OCI-LY7 (cell line): ENCODE measurements at regions not wholly inside any gene's neighbourhood (a gene's known extent, or its start where the extent isn't known, plus 50 kb on each side); places are given as distances from the start of the nearest gene placed in this dataset.

Source experiments
- BruUV-seq: library from RNA; stranded (reverse); fragments of 400-500 nt; replicated peaks from 2 replicates; lab custom pipeline; 2021; lab: Mats Ljungman, UMichigan
- CTCF ChIA-PET: fragments of 300-600 bp; sonication (Branson Sonifier 250); formaldehyde crosslinking; loops from one replicate; lab custom pipeline; 2022; ENCODE audit warnings: antibody characterized with exemption; ENCODE audit not compliant: unreplicated experiment; lab: Charles Lee
- POLR2A ChIA-PET: fragments of 300-600 bp; sonication (Branson Sonifier 250); formaldehyde crosslinking; loops from one replicate; lab custom pipeline; 2022; ENCODE audit warnings: antibody characterized with exemption; lab: Charles Lee
- DNase-seq: peaks from one replicate; pipeline ENCODE4 v3.0.0-alpha.2; 2015; ENCODE audit warnings: low spot score
- H2AFZ ChIP-seq: fragments of 200-600 bp; sonication (generic), shearing (Covaris generic); 2 replicates; pipeline ENCODE4 v1.6.1; 2014; ENCODE audit warnings: mild to moderate bottlenecking, antibody characterized with exemption, low read length, moderate library complexity
- H3K27ac ChIP-seq: fragments of 200-600 bp; sonication (generic); 2 replicates; pipeline ENCODE4 v1.5.1; 2014; ENCODE audit warnings: mixed run types, low read depth, mild to moderate bottlenecking, moderate library complexity, low read length, inconsistent platforms; ENCODE audit not compliant: poor library complexity, severe bottlenecking
- H3K36me3 ChIP-seq: fragments of 200-600 bp; sonication (generic); 2 replicates; pipeline ENCODE4 v1.6.1; 2014; ENCODE audit warnings: mild to moderate bottlenecking, antibody characterized with exemption, low read length, moderate library complexity, mixed read lengths; ENCODE audit not compliant: insufficient read depth
- H3K4me1 ChIP-seq: fragments of 200-600 bp; sonication (generic); 2 replicates; pipeline ENCODE4 v1.5.1; 2014; ENCODE audit warnings: mild to moderate bottlenecking, low read length; ENCODE audit not compliant: insufficient read depth, poor library complexity, severe bottlenecking
- H3K4me2 ChIP-seq: fragments of 200-600 bp; sonication (generic); 2 replicates; pipeline ENCODE4 v1.6.1; 2014; ENCODE audit warnings: mild to moderate bottlenecking, low read length
- H3K4me3 ChIP-seq: fragments of 200-600 bp; sonication (generic); 2 replicates; pipeline ENCODE4 v1.5.1; 2014; ENCODE audit warnings: mild to moderate bottlenecking, low read depth, low read length; ENCODE audit not compliant: poor library complexity, severe bottlenecking
- H3K79me2 ChIP-seq: fragments of 200-600 bp; sonication (generic); 2 replicates; pipeline ENCODE4 v1.6.1; 2016; ENCODE audit warnings: low read depth, mild to moderate bottlenecking, low read length, moderate library complexity, mixed read lengths; ENCODE audit not compliant: insufficient read depth
- H3K9me2 ChIP-seq: fragments of 200-600 bp; sonication (generic); 2 replicates; pipeline ENCODE4 v1.6.1; 2016; ENCODE audit warnings: mild to moderate bottlenecking, low read length, mixed read lengths; ENCODE audit not compliant: insufficient read depth
- H3K9me3 ChIP-seq: fragments of 200-600 bp; sonication (generic); 2 replicates; pipeline ENCODE4 v1.6.1; 2014; ENCODE audit warnings: mild to moderate bottlenecking, mixed run types, low read length, mixed read lengths
- H4K20me1 ChIP-seq: fragments of 200-600 bp; sonication (generic); 2 replicates; pipeline ENCODE4 v1.6.1; 2014; ENCODE audit warnings: mild to moderate bottlenecking, antibody characterized with exemption, low read length, moderate library complexity, mixed read lengths; ENCODE audit not compliant: insufficient read depth
- EZH2phosphoT487 ChIP-seq: fragments of 200-600 bp; sonication (generic); IDR thresholded peaks from 2 replicates; pipeline ENCODE4 v1.6.1; 2018; ENCODE audit warnings: low read depth, borderline replicate concordance, mild to moderate bottlenecking, mixed run types, antibody characterized with exemption, low read length, moderate library complexity, mixed read lengths
- intact Hi-C: fragments of 100-400 bp; cut with micrococcal nuclease; formaldehyde crosslinking; loops from one replicate; pipeline ENCODE4 v1.10.0; 2022; ENCODE audit not compliant: unreplicated experiment
- TF ChIP-seq, protein P1 (sequence below): fragments of 200-600 bp; sonication (generic); conservative IDR thresholded peaks from 2 replicates; pipeline ENCODE4 v1.5.1; 2014; ENCODE audit warnings: mild to moderate bottlenecking, antibody characterized with exemption, low read length, moderate library complexity, mixed read lengths

DNA sequence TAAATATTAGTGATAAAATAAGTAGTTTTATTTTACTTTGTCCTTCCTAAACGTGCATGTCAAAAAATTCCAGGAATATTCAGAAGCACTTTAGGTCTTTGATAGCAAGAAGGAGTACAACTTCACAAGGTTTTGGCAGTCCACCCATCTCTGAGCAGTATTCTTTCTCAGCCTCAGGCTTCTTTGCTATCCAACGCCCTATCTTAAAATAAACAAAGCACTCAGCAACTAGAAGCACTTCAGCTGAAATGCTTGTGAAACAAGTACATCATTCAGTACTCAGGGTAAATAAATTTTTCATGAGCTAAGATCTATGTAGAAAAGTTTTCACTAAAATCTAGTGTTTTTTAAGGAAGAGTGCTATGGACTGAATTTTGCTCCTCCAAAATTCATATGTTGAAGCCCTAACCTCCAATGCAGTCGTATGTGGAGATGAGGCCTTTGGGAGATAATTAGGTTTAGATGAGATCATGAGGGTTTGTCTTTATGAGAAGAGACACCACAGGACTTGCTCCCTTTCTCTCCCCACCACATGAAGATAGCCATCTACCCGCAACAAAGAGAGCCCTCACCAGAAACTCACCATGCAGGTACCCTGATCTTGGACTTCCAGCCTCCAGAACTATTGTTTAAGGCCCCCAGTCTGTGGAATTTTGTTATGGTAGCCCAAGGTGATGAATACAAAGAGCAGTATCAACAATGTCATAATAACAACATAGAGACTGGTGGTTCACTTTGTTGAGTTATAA, 539.1 kb downstream of the TFAP2A start:
- CTCF ChIA-PET = no interaction called here

GRCh38 chr6:9862603-9863167, 552.2 kb downstream of the TFAP2A start:
- no peak overlapping the region for H2AFZ ChIP-seq
- no peak overlapping the region for H3K27ac ChIP-seq
- no peak overlapping the region for H3K4me3 ChIP-seq
- no peak overlapping the region for H3K4me2 ChIP-seq
- BruUV-seq = no TSS peak
- peak; percentile 9 for DNase-seq
- POLR2A ChIA-PET = interaction anchor here (0.7 kb wide), 1 partner anchor 142 kb away, joined by 3 read pairs; no protein-coding TSS in a partner anchor
- CTCF ChIA-PET = no interaction called here
- no peaks in the 10 kb centered on the region for H4K20me1 ChIP-seq
- no peaks in the 10 kb centered on the region for H3K36me3 ChIP-seq
- H3K9me3 ChIP-seq = no peaks in the 10 kb centered on the region
- no peak for TF ChIP-seq EZH2phosphoT487
- TF ChIP-seq, protein P1, sequence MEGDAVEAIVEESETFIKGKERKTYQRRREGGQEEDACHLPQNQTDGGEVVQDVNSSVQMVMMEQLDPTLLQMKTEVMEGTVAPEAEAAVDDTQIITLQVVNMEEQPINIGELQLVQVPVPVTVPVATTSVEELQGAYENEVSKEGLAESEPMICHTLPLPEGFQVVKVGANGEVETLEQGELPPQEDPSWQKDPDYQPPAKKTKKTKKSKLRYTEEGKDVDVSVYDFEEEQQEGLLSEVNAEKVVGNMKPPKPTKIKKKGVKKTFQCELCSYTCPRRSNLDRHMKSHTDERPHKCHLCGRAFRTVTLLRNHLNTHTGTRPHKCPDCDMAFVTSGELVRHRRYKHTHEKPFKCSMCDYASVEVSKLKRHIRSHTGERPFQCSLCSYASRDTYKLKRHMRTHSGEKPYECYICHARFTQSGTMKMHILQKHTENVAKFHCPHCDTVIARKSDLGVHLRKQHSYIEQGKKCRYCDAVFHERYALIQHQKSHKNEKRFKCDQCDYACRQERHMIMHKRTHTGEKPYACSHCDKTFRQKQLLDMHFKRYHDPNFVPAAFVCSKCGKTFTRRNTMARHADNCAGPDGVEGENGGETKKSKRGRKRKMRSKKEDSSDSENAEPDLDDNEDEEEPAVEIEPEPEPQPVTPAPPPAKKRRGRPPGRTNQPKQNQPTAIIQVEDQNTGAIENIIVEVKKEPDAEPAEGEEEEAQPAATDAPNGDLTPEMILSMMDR = no peak
- intact Hi-C loops = no loop called here
- H3K9me2 ChIP-seq = no peaks in the 10 kb centered on the region
- no peaks in the 10 kb centered on the region for H3K4me1 ChIP-seq
- H3K79me2 ChIP-seq = no peaks in the 10 kb centered on the region

More for the DNA sequence above, 539.1 kb downstream of the TFAP2A start:
- Histone ChIP-seq H3K79me2 (no peaks in the 10 kb centered on the region), H3K4me2 (no peak overlapping the region), H3K27ac (no peak overlapping the region), H3K9me2 (no peaks in the 10 kb centered on the region), H3K9me3 (no peaks in the 10 kb centered on the region), H4K20me1 (no peaks in the 10 kb centered on the region), H3K4me1 (no peaks in the 10 kb centered on the region), H2AFZ (no peak overlapping the region), H3K36me3 (no peaks in the 10 kb centered on the region), H3K4me3 (no peak overlapping the region)
- POLR2A ChIA-PET = no interaction called here
- TF ChIP-seq, protein P1 = no peak
- TF ChIP-seq EZH2phosphoT487 = no peak
- intact Hi-C loops = no loop called here
- no TSS peak for BruUV-seq
- DNase-seq = no peak
